Aorta (tissue), 5 donors: ENCODE measurements at regions not wholly inside any gene's neighbourhood (a gene's known extent, or its start where the extent isn't known, plus 50 kb on each side); places are given as distances from the start of the nearest gene placed in this dataset.
A peak's percentile ranks its signal among the peaks of the same experiment; 100 is the strongest.

ENCODE experiments used
- ATAC-seq: fragments of 200-7000 bp; cut with Tn5 transposase; one replicate; pipeline ENCODE4 v1.9.1; 2022; ENCODE audit warnings: moderate library complexity; ENCODE audit not compliant: low FRiP score
- DNase-seq, 2 donors: peaks; one replicate each; pipeline ENCODE4 v3.0.0-alpha.2; 2020
- H3K27ac ChIP-seq, 2 donors: one replicate each; pipeline ENCODE4 v1.5.1; 2013; ENCODE audit warnings: low read length in 2 of 2, mild to moderate bottlenecking in 2 of 2, moderate library complexity in 2 of 2, control low read depth in 1 of 2, inconsistent platforms in 1 of 2, low read depth in 1 of 2
- H3K27me3 ChIP-seq, 2 donors: one replicate each; pipeline ENCODE4 v1.6.1; 2013; ENCODE audit warnings: control low read depth in 1 of 2, low read length in 1 of 2, mild to moderate bottlenecking in 1 of 2, moderate library complexity in 1 of 2; ENCODE audit not compliant: insufficient read depth in 2 of 2, control insufficient read depth in 1 of 2
- H3K36me3 ChIP-seq, 2 donors: one replicate each; pipeline ENCODE4 v1.6.1; 2013; ENCODE audit warnings: control low read depth in 1 of 2, low read length in 1 of 2, mild to moderate bottlenecking in 1 of 2; ENCODE audit not compliant: insufficient read depth in 2 of 2, control insufficient read depth in 1 of 2
- H3K4me1 ChIP-seq, 2 donors: one replicate each; pipeline ENCODE4 v1.6.1; 2013; ENCODE audit warnings: low read length in 2 of 2, control low read depth in 1 of 2, mild to moderate bottlenecking in 1 of 2, moderate library complexity in 1 of 2; ENCODE audit not compliant: insufficient read depth in 2 of 2, control insufficient read depth in 1 of 2
- H3K4me3 ChIP-seq, 2 donors: one replicate each; pipeline ENCODE4 v1.5.1; 2013; ENCODE audit warnings: low read length in 2 of 2, control low read depth in 1 of 2, mild to moderate bottlenecking in 1 of 2
- H3K9me3 ChIP-seq: one replicate; pipeline ENCODE4 v1.6.1; 2013; ENCODE audit warnings: mild to moderate bottlenecking, low read length; ENCODE audit not compliant: control insufficient read depth
- WGBS, 2 donors: extraction: QIAGEN DNeasy Blood & Tissue Kit; methylation state at CpG; one replicate each; pipeline ENCODE4 v1.1.7; 2013; 5-methylcytosine and 5-hydroxymethylcytosine counted together
- intact Hi-C, 2 donors: fragments of 100-400 bp; cut with DNase I; formaldehyde crosslinking; loops; one replicate each; pipeline versions ENCODE4 v1.14.2 to v1.15.0; 2022
- donor health status: healthy with polysubstance abuse.
- donor health status: Bipolar disorder and iron deficiency.
- donor health status: DM: no; HTN: no; CAD: no.
- donor health status: DM: no; HTN: no; CAD: no.
- donor health status: DM: yes; HTN: yes; CAD: no.

DNA sequence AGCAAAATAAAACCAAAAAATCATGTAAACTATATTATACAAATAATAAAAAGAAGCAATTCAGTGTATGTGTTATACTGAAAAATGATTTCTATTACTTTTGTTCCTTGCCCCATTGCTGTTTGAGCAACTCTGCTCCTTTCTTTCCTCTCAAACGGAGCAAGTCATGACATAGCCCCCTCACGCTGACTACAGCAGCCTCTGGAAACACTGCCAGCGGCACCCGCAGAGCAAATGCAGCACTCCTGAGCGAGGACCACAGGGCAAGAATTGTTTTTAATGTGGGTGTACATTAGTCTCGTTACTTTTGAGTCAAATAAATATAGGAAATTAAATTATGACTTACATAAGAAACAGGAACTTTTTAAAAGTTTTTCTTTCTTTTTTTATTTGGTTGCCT is 350.1 kb upstream of the HSF2 start:
- intact Hi-C loops = no loop called here
- WGBS, 2 donors = 40 to 41% methylated on average over 6 of the region's 6 CpGs
- DNase-seq = no peak
- no peaks in the 10 kb centered on the region for H3K36me3 ChIP-seq
- no peaks in the 10 kb centered on the region for H3K4me1 ChIP-seq
- H3K27ac ChIP-seq = no peak overlapping the region
- ATAC-seq = no peak
- no peaks in the 10 kb centered on the region for H3K9me3 ChIP-seq
- H3K27me3 ChIP-seq = peaks cover 0 to 2% of the 10 kb centered on the region in 2 donors
- H3K4me3 ChIP-seq = no peak overlapping the region

DNA sequence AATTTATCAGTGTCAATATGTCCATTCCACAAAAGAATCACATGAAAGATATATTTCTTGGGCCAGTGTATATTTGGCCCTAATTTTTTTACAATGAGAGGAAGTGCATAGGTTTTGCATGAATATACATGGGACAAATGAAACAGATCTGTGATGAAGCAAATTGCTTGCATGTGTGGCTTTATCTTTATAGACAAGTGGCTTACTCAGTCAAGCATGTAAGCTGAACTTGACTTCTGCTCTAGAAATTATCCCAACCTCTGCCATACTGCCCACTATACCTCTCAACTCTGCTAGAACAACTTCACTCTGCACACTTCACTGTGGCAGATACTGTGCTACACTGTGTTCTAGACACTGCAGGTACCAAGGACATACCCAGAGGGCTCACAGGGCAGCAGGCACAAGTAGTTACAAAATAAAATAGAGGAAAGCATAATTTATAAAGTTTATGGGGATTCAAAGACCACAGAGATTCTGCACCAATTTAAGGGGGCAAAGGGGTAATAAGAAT is 349.2 kb upstream of the HSF2 start:
- no peak for DNase-seq
- intact Hi-C loops = no loop called here
- H3K27me3 ChIP-seq = peaks cover 0 to 2% of the 10 kb centered on the region in 2 donors
- ATAC-seq = no peak
- H3K27ac ChIP-seq = no peak overlapping the region
- no peaks in the 10 kb centered on the region for H3K4me1 ChIP-seq
- H3K9me3 ChIP-seq = peaks cover 1% of the 10 kb centered on the region
- no peaks in the 10 kb centered on the region for H3K36me3 ChIP-seq
- no peak overlapping the region for H3K4me3 ChIP-seq

DNA sequence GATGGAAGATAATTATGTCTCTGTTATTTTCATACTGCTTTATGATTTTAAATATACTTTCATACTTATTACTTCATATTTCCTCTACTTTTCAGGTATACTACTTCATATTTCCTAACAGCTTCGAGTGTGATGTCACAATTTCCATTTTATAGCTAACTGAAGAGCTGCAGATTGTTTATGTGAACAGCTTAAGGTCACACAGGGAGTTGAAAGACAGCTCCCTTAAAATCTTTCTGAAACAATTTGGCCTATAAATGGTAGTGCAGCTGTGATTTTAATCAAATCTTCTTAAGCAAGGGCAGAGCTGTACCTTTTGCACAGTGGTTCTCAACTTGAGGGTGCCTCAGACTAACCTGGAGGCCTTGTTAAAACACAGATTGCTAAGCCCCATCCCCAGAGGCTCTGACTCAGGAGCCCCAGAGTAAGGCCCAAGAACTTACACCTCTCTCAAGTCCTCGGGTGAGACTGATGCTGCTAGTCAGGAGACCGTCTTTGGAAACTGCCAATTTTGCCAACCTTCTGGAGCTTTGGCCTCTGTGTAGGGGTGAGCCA is 347.0 kb upstream of the HSF2 start:
- H3K9me3 ChIP-seq = peaks cover 1% of the 10 kb centered on the region
- no peak overlapping the region for H3K4me3 ChIP-seq
- H3K27ac ChIP-seq = no peak overlapping the region
- ATAC-seq (no peak), DNase-seq (no peak)
- H3K27me3 ChIP-seq = peaks cover 0 to 2% of the 10 kb centered on the region in 2 donors
- WGBS, 2 donors = 76 to 80% methylated on average over 3 of the region's 3 CpGs
- H3K36me3 ChIP-seq = no peaks in the 10 kb centered on the region
- intact Hi-C loops = no loop called here
- H3K4me1 ChIP-seq = no peaks in the 10 kb centered on the region

DNA sequence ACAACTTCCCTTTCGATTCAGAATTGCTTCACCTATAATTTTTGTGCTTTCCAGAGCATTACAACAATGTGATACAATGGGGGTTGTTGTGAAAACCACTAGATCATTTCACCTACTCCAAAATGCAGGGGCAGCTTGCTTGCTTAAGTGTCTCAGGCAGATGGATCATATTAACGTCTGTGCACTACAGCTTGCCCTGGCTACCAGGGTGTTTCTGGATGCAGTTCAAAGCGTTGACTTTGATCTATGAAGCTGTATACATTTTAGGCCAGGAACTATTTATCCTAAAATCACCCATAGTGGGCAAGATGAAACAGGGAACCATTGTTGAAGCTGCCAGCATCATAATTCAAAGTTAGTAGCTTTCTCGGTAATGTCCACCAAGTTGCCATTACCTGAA is 339.5 kb upstream of the HSF2 start:
- H3K9me3 ChIP-seq = peaks cover 1% of the 10 kb centered on the region
- no peak overlapping the region for H3K4me3 ChIP-seq
- no peaks in the 10 kb centered on the region for H3K4me1 ChIP-seq
- no peak overlapping the region for H3K27ac ChIP-seq
- H3K27me3 ChIP-seq = no peaks in the 10 kb centered on the region
- intact Hi-C loops = no loop called here
- no peaks in the 10 kb centered on the region for H3K36me3 ChIP-seq
- DNase-seq = no peak
- 52 to 60% methylated on average over 4 of the region's 4 CpGs for WGBS, 2 donors
- ATAC-seq = no peak

DNA sequence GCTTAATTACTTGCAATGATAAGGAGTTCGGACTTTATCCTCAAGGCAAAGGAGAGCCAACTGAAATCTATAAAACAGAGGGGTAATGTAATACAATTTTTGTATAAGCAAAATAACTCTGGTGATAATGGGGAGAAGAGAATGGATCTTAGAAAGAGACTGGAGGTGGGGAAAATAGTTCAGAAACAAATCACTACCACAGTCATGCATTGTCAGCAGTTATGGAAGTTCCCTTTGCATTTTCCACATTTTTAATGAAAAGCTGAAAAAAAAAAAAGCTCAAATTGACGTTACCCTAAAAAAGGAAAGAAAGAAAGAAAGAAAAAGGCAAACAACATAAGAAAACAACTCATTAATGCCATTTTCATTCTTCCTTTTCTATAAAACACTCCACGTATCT is 337.6 kb upstream of the HSF2 start:
- WGBS, 2 donors = 81 to 87% methylated on average over 3 of the region's 3 CpGs

DNA sequence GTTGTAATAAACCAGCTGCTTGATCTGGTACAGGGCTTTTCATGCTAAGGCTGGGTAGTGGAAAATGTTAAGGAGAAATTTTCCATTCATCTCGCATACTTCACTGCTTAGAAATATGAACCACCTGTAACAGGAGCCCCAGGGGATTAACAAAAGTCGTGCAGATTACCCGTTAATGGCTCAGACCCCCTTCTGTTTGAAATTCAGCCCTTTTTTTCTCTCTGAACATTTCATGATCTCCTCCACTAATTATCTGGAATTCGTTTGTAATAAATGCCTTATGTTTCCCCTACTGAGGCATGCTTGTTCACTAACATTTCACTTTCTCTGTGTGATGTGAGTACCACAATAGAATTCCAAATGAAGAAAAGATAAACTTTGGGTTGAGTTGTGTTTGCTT is 336.4 kb upstream of the HSF2 start:
- WGBS, 2 donors = 49 to 51% methylated on average over 4 of the region's 4 CpGs
- ATAC-seq = no peak

More for the DNA sequence above, 337.6 kb upstream of the HSF2 start:
- ATAC-seq (no peak), DNase-seq (no peak)
- H3K9me3 ChIP-seq = no peaks in the 10 kb centered on the region
- no peaks in the 10 kb centered on the region for H3K36me3 ChIP-seq
- no peak overlapping the region for H3K27ac ChIP-seq
- no peak overlapping the region for H3K4me3 ChIP-seq
- no peaks in the 10 kb centered on the region for H3K27me3 ChIP-seq
- H3K4me1 ChIP-seq = no peaks in the 10 kb centered on the region
- intact Hi-C loops = no loop called here

DNA sequence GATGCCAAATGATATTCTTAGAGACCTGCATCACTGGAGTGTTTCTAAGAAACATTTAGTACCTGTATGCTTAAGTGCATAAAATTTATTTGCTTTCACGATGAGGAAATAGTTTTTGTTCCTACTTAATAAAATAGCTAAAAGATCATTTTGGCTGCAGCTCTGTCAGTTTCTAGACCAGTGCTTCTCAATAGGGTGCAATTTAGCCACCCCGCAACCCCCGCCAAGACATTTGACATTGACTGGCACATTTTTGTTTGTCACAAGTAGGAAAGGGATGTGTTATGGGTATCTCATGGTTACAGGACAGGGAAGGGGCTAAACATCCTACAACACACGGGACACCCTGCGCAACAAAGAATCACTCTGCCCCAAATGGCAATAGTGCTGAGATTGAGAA is 335.7 kb upstream of the HSF2 start:
- ATAC-seq (no peak), DNase-seq (no peak)
- Histone ChIP-seq H3K27me3 (no peaks in the 10 kb centered on the region), H3K4me1 (no peaks in the 10 kb centered on the region), H3K4me3 (no peak overlapping the region), H3K9me3 (no peaks in the 10 kb centered on the region), H3K36me3 (no peaks in the 10 kb centered on the region), H3K27ac (no peak overlapping the region)
- intact Hi-C loops = no loop called here
- 89 to 91% methylated on average over 5 of the region's 5 CpGs for WGBS, 2 donors

More for the DNA sequence above, 336.4 kb upstream of the HSF2 start:
- no peak for DNase-seq
- intact Hi-C loops = no loop called here
- no peak overlapping the region for H3K4me3 ChIP-seq
- H3K27me3 ChIP-seq = no peaks in the 10 kb centered on the region
- no peaks in the 10 kb centered on the region for H3K9me3 ChIP-seq
- no peaks in the 10 kb centered on the region for H3K36me3 ChIP-seq
- no peaks in the 10 kb centered on the region for H3K4me1 ChIP-seq
- H3K27ac ChIP-seq = no peak overlapping the region

DNA sequence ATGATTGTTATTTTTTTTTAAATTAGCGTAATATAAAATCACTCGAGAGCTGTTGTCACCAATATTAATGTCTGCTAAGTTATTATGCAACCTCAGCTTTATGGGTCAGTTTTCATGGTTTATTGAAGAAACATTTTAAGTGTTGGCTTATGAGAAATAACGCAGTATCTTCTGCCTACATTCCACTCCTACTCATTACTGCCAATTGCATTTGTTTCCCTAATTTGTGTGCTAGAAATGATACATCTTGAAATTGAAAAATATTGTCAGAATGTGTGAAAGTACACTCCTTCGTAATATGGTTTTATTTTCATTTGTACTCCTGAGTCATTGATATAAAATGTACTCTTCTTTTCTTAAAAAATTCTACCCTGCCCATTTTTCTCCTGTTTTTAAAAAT is 333.3 kb upstream of the HSF2 start:
- Histone ChIP-seq H3K36me3 (no peaks in the 10 kb centered on the region), H3K27me3 (no peaks in the 10 kb centered on the region), H3K27ac (no peak overlapping the region), H3K4me1 (no peaks in the 10 kb centered on the region), H3K4me3 (no peak overlapping the region), H3K9me3 (no peaks in the 10 kb centered on the region)
- DNase-seq (no peak), ATAC-seq (no peak)
- 73 to 79% methylated on average over 4 of the region's 4 CpGs for WGBS, 2 donors
- intact Hi-C loops = no loop called here

DNA sequence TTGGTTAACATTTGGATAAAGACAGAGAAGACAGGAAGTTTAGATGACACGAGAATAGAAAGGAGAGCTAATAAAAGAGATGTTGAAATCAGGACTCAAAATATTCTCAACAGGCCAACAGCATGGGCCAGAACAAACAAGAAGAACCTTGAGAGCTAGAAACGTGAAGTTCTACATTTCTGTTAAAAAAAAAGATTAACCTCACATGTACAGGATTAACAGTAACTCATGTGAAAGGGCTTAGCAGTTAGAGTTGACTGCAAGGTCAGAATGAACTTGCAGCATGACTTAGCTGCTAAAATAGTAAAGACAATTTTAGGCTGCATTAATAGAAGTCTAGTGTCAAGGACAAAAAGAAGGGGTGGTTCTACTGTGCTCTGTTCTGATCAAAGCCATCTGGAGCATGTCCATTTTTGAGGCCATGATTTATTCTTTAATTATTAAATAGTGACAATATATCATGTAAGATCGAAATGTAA is 331.1 kb upstream of the HSF2 start:
- Histone ChIP-seq H3K9me3 (no peaks in the 10 kb centered on the region), H3K36me3 (no peaks in the 10 kb centered on the region), H3K4me1 (no peaks in the 10 kb centered on the region), H3K4me3 (no peak overlapping the region), H3K27me3 (no peaks in the 10 kb centered on the region), H3K27ac (no peak overlapping the region)
- no peak for DNase-seq
- intact Hi-C loops = no loop called here
- ATAC-seq = peak; percentile 46
- 12 to 20% methylated on average over 3 of the region's 3 CpGs for WGBS, 2 donors
